Suprapubic skin (tissue), 4 donors: ENCODE measurements at regions not wholly inside any gene's neighbourhood (a gene's known extent, or its start where the extent isn't known, plus 50 kb on each side); places are given as distances from the start of the nearest gene placed in this dataset.

Source experiments
- DNase-seq, 2 donors: peaks; one replicate each; pipeline ENCODE4 v3.0.0-alpha.2; 2019; ENCODE audit warnings: low spot score in 2 of 2
- H3K27ac ChIP-seq: fragments of 200-600 bp; sonication (generic); one replicate; pipeline ENCODE4 v1.5.1; 2019
- H3K27me3 ChIP-seq: fragments of 200-600 bp; sonication (generic); one replicate; pipeline ENCODE4 v1.5.1; 2019
- H3K36me3 ChIP-seq: fragments of 200-600 bp; sonication (generic); one replicate; pipeline ENCODE4 v1.5.1; 2019
- H3K4me1 ChIP-seq: fragments of 200-600 bp; sonication (generic); one replicate; pipeline ENCODE4 v1.5.1; 2019
- H3K4me3 ChIP-seq: fragments of 200-600 bp; sonication (generic); one replicate; pipeline ENCODE4 v1.5.1; 2019; ENCODE audit warnings: mild to moderate bottlenecking
- H3K9me3 ChIP-seq: fragments of 200-600 bp; sonication (generic); one replicate; pipeline ENCODE4 v1.5.1; 2019
- CTCF ChIP-seq, 2 donors: fragments of 200-600 bp in 1 of 2; fragments of 450-650 bp in 1 of 2; sonication (generic) in 1 of 2; IDR thresholded peaks; one replicate each; pipeline ENCODE4 v1.5.1; 2016 to 2019; ENCODE audit warnings: antibody characterized with exemption in 2 of 2, mild to moderate bottlenecking in 1 of 2, moderate library complexity in 1 of 2
- EP300 ChIP-seq: sonication (generic); formaldehyde crosslinking; IDR thresholded peaks from one replicate; pipeline ENCODE4 v1.6.1; 2017; ENCODE audit warnings: antibody characterized with exemption
- POLR2A ChIP-seq, 2 donors: fragments of 450-650 bp; IDR thresholded peaks; one replicate each; pipeline ENCODE4 v1.6.1; 2017; ENCODE audit warnings: antibody characterized with exemption in 2 of 2, mild to moderate bottlenecking in 2 of 2, moderate library complexity in 2 of 2
- POLR2AphosphoS5 ChIP-seq, 3 donors: sonication (generic); formaldehyde crosslinking; IDR thresholded peaks; one replicate each; pipeline ENCODE4 v1.6.1; 2017; ENCODE audit warnings: antibody characterized with exemption in 3 of 3
- WGBS: methylation state at CpG from one replicate; pipeline ENCODE4 v1.1.5; 2018; 5-methylcytosine and 5-hydroxymethylcytosine counted together

GRCh38 chr5:88502179-88503040 is 233.8 kb upstream of the TMEM161B start:
- TF ChIP-seq POLR2AphosphoS5 (IDR thresholded peaks at IDR 0.05) (no peak), CTCF (IDR thresholded peaks at IDR 0.05) (no peak), EP300 (no peak), POLR2A (IDR thresholded peaks at IDR 0.05) (no peak)
- Histone ChIP-seq H3K36me3 (no peaks in the 10 kb centered on the region), H3K9me3 (no peaks in the 10 kb centered on the region), H3K4me1 (no peaks in the 10 kb centered on the region), H3K27ac (no peak overlapping the region), H3K27me3 (no peaks in the 10 kb centered on the region), H3K4me3 (peak overlapping the region; percentile 45)
- no peak for DNase-seq
- WGBS: 31% methylated on average over 6 of the region's 6 CpGs

GRCh38 chr5:88495810-88496209 is 227.2 kb upstream of the TMEM161B start:
- DNase-seq: no peak
- WGBS: 43% methylated on average over 2 of the region's 2 CpGs

GRCh38 chr5:88490874-88491273 is 222.2 kb upstream of the TMEM161B start:
- no peaks in the 10 kb centered on the region for H3K4me1 ChIP-seq
- H3K36me3 ChIP-seq: no peaks in the 10 kb centered on the region
- no peak overlapping the region for H3K27ac ChIP-seq
- no peaks in the 10 kb centered on the region for H3K9me3 ChIP-seq
- H3K27me3 ChIP-seq: no peaks in the 10 kb centered on the region
- TF ChIP-seq CTCF (IDR thresholded peaks at IDR 0.05) (no peak), POLR2AphosphoS5 (IDR thresholded peaks at IDR 0.05) (no peak), EP300 (no peak), POLR2A (IDR thresholded peaks at IDR 0.05) (no peak)
- WGBS: 65% methylated on average over 4 of the region's 4 CpGs
- DNase-seq: no peak
- no peak overlapping the region for H3K4me3 ChIP-seq

More at GRCh38 chr5:88495810-88496209, 227.2 kb upstream of the TMEM161B start:
- H3K9me3 ChIP-seq: no peaks in the 10 kb centered on the region
- no peaks in the 10 kb centered on the region for H3K36me3 ChIP-seq
- TF ChIP-seq POLR2AphosphoS5 (IDR thresholded peaks at IDR 0.05): no peak
- TF ChIP-seq CTCF (IDR thresholded peaks at IDR 0.05): no peak
- TF ChIP-seq POLR2A (IDR thresholded peaks at IDR 0.05): no peak
- TF ChIP-seq EP300: no peak
- no peaks in the 10 kb centered on the region for H3K27me3 ChIP-seq
- H3K4me1 ChIP-seq: no peaks in the 10 kb centered on the region
- H3K4me3 ChIP-seq: no peak overlapping the region
- no peak overlapping the region for H3K27ac ChIP-seq

GRCh38 chr5:88489364-88489763 is 220.7 kb upstream of the TMEM161B start:
- DNase-seq: no peak
- Histone ChIP-seq H3K9me3 (no peaks in the 10 kb centered on the region), H3K27me3 (no peaks in the 10 kb centered on the region), H3K4me3 (no peak overlapping the region), H3K36me3 (no peaks in the 10 kb centered on the region), H3K27ac (no peak overlapping the region), H3K4me1 (no peaks in the 10 kb centered on the region)
- TF ChIP-seq POLR2AphosphoS5 (IDR thresholded peaks at IDR 0.05): no peak
- WGBS: 54% methylated on average over 6 of the region's 6 CpGs

- Histone ChIP-seq H3K27me3 (no peaks in the 10 kb centered on the region), H3K27ac (no peak overlapping the region), H3K4me3 (no peak overlapping the region), H3K4me1 (no peaks in the 10 kb centered on the region), H3K9me3 (no peaks in the 10 kb centered on the region), H3K36me3 (no peaks in the 10 kb centered on the region)
- TF ChIP-seq POLR2AphosphoS5 (IDR thresholded peaks at IDR 0.05) (no peak), POLR2A (IDR thresholded peaks at IDR 0.05) (no peak), CTCF (IDR thresholded peaks at IDR 0.05) (no peak), EP300 (no peak)
- no peak for DNase-seq
- WGBS: 61% methylated on average over 2 of the region's 2 CpGs
Observed at GRCh38 chr5:88488561-88488960, 219.9 kb upstream of the TMEM161B start.
